ENCODE measurements at regions not wholly inside any gene's neighbourhood (a gene's known extent, or its start where the extent isn't known, plus 50 kb on each side); places are given as distances from the start of the nearest gene placed in this dataset.

- no peaks in the 10 kb centered on the region for H3K27me3 ChIP-seq (ENCODE audit: control insufficient read depth in 2 of 2, insufficient read depth in 2 of 2, low read length in 2 of 2)
- no peaks in the 10 kb centered on the region for H3K4me1 ChIP-seq (ENCODE audit: control insufficient read depth in 2 of 2, insufficient read depth in 2 of 2, low read length in 2 of 2)
- H3K27ac ChIP-seq (ENCODE audit: low read depth, low read length), result no peak overlapping the region
- no peak overlapping the region for H3K4me3 Mint-ChIP-seq
- H3K4me3 ChIP-seq (ENCODE audit: low read length), result no peak overlapping the region
- ATAC-seq, result no peak
- H3K4me1 Mint-ChIP-seq, result no peaks in the 10 kb centered on the region
- no peaks in the 10 kb centered on the region for H3K36me3 ChIP-seq (ENCODE audit: control insufficient read depth in 2 of 3, insufficient read depth in 3 of 3, low read length in 3 of 3)
- DNase-seq, result no peak
- no peaks in the 10 kb centered on the region for H3K9me3 ChIP-seq (ENCODE audit: control insufficient read depth in 2 of 3, low read length in 3 of 3)
- no peaks in the 10 kb centered on the region for H3K36me3 Mint-ChIP-seq
- CTCF ChIA-PET, result no interaction called here
- peaks cover 0 to 4% (median 0%) of the 10 kb centered on the region in 11 donors for H3K9me3 Mint-ChIP-seq
- H3K27ac Mint-ChIP-seq, result no peak overlapping the region
- POLR2A ChIA-PET, result no interaction called here
- H3K27me3 Mint-ChIP-seq, result no peaks in the 10 kb centered on the region
- intact Hi-C loops (cut with micrococcal nuclease), result no loop called here
These were observed 184.9 kb downstream of the SOX2 start for GRCh38 chr3:181896605-181897004.

GRCh38 chr3:181899702-181900101 is 188.0 kb downstream of the SOX2 start:
- CTCF ChIA-PET, result interaction anchor here (0.6 kb wide), 1 partner anchor 1086 kb away, joined by 3 read pairs; no protein-coding TSS in a partner anchor
- Mint-ChIP-seq H3K4me1 (no peaks in the 10 kb centered on the region), H3K9me3 (peaks cover 0 to 4% (median 0%) of the 10 kb centered on the region in 11 donors), H3K27ac (no peak overlapping the region), H3K27me3 (no peaks in the 10 kb centered on the region), H3K36me3 (no peaks in the 10 kb centered on the region), H3K4me3 (no peak overlapping the region)
- DNase-seq, result no peak
- no peaks in the 10 kb centered on the region for H3K9me3 ChIP-seq (ENCODE audit: control insufficient read depth in 2 of 3, low read length in 3 of 3)
- no peak for ATAC-seq
- no peaks in the 10 kb centered on the region for H3K36me3 ChIP-seq (ENCODE audit: control insufficient read depth in 2 of 3, insufficient read depth in 3 of 3, low read length in 3 of 3)
- no peaks in the 10 kb centered on the region for H3K27me3 ChIP-seq (ENCODE audit: control insufficient read depth in 2 of 2, insufficient read depth in 2 of 2, low read length in 2 of 2)
- H3K4me1 ChIP-seq (ENCODE audit: control insufficient read depth in 2 of 2, insufficient read depth in 2 of 2, low read length in 2 of 2), result no peaks in the 10 kb centered on the region
- intact Hi-C loops (cut with micrococcal nuclease), result no loop called here
- H3K27ac ChIP-seq (ENCODE audit: low read depth, low read length), result no peak overlapping the region
- no peak overlapping the region for H3K4me3 ChIP-seq (ENCODE audit: low read length)
- POLR2A ChIA-PET, result no interaction called here

GRCh38 chr3:181901626-181902025 is 189.9 kb downstream of the SOX2 start:
- no peak overlapping the region for H3K4me3 ChIP-seq (ENCODE audit: low read length)
- Mint-ChIP-seq H3K36me3 (no peaks in the 10 kb centered on the region), H3K9me3 (peaks cover 0 to 1% (median 0%) of the 10 kb centered on the region in 11 donors), H3K4me1 (no peaks in the 10 kb centered on the region), H3K27me3 (no peaks in the 10 kb centered on the region), H3K27ac (no peak overlapping the region), H3K4me3 (no peak overlapping the region)
- no peaks in the 10 kb centered on the region for H3K4me1 ChIP-seq (ENCODE audit: control insufficient read depth in 2 of 2, insufficient read depth in 2 of 2, low read length in 2 of 2)
- ATAC-seq (no peak), DNase-seq (no peak)
- H3K9me3 ChIP-seq (ENCODE audit: control insufficient read depth in 2 of 3, low read length in 3 of 3), result no peaks in the 10 kb centered on the region
- ChIA-PET CTCF (no interaction called here), POLR2A (no interaction called here)
- no peaks in the 10 kb centered on the region for H3K36me3 ChIP-seq (ENCODE audit: control insufficient read depth in 2 of 3, insufficient read depth in 3 of 3, low read length in 3 of 3)
- no peaks in the 10 kb centered on the region for H3K27me3 ChIP-seq (ENCODE audit: control insufficient read depth in 2 of 2, insufficient read depth in 2 of 2, low read length in 2 of 2)
- H3K27ac ChIP-seq (ENCODE audit: low read depth, low read length), result no peak overlapping the region
- intact Hi-C loops (cut with micrococcal nuclease), result no loop called here

- no peaks in the 10 kb centered on the region for H3K9me3 ChIP-seq (ENCODE audit: control insufficient read depth in 2 of 3, low read length in 3 of 3)
- H3K27me3 ChIP-seq (ENCODE audit: control insufficient read depth in 2 of 2, insufficient read depth in 2 of 2, low read length in 2 of 2), result no peaks in the 10 kb centered on the region
- ChIA-PET POLR2A (no interaction called here), CTCF (no interaction called here)
- Mint-ChIP-seq H3K27ac (no peak overlapping the region), H3K4me3 (no peak overlapping the region), H3K4me1 (peaks cover 0 to 2% (median 0%) of the 10 kb centered on the region in 7 donors), H3K27me3 (no peaks in the 10 kb centered on the region), H3K36me3 (no peaks in the 10 kb centered on the region), H3K9me3 (peaks cover 0 to 5% (median 0%) of the 10 kb centered on the region in 11 donors)
- no peak overlapping the region for H3K4me3 ChIP-seq (ENCODE audit: low read length)
- DNase-seq (no peak), ATAC-seq (no peak)
- H3K4me1 ChIP-seq (ENCODE audit: control insufficient read depth in 2 of 2, insufficient read depth in 2 of 2, low read length in 2 of 2), result no peaks in the 10 kb centered on the region
- H3K36me3 ChIP-seq (ENCODE audit: control insufficient read depth in 2 of 3, insufficient read depth in 3 of 3, low read length in 3 of 3), result no peaks in the 10 kb centered on the region
- no peak overlapping the region for H3K27ac ChIP-seq (ENCODE audit: low read depth, low read length)
- intact Hi-C loops (cut with micrococcal nuclease), result no loop called here
These were observed 194.6 kb downstream of the SOX2 start for GRCh38 chr3:181906338-181906737.

GRCh38 chr3:181909241-181909640 is 197.5 kb downstream of the SOX2 start:
- intact Hi-C loops (cut with micrococcal nuclease), result no loop called here
- ChIA-PET POLR2A (no interaction called here), CTCF (no interaction called here)
- ATAC-seq (no peak), DNase-seq (no peak)
- Histone ChIP-seq H3K4me1 (ENCODE audit: control insufficient read depth in 2 of 2, insufficient read depth in 2 of 2, low read length in 2 of 2) (no peaks in the 10 kb centered on the region), H3K27me3 (ENCODE audit: control insufficient read depth in 2 of 2, insufficient read depth in 2 of 2, low read length in 2 of 2) (no peaks in the 10 kb centered on the region), H3K9me3 (ENCODE audit: control insufficient read depth in 2 of 3, low read length in 3 of 3) (no peaks in the 10 kb centered on the region), H3K36me3 (ENCODE audit: control insufficient read depth in 2 of 3, insufficient read depth in 3 of 3, low read length in 3 of 3) (no peaks in the 10 kb centered on the region), H3K4me3 (ENCODE audit: low read length) (no peak overlapping the region), H3K27ac (ENCODE audit: low read depth, low read length) (no peak overlapping the region)
- H3K36me3 Mint-ChIP-seq, result no peaks in the 10 kb centered on the region
- H3K27me3 Mint-ChIP-seq, result no peaks in the 10 kb centered on the region
- no peak overlapping the region for H3K4me3 Mint-ChIP-seq
- peaks cover 0 to 2% (median 0%) of the 10 kb centered on the region in 7 donors for H3K4me1 Mint-ChIP-seq
- H3K27ac Mint-ChIP-seq, result peak overlapping the region in 1 of 9 donors; percentile 9
- H3K9me3 Mint-ChIP-seq, result peaks cover 0 to 5% (median 0%) of the 10 kb centered on the region in 11 donors

- Histone ChIP-seq H3K4me3 (ENCODE audit: low read length) (no peak overlapping the region), H3K27me3 (ENCODE audit: control insufficient read depth in 2 of 2, insufficient read depth in 2 of 2, low read length in 2 of 2) (peaks cover 0 to 2% of the 10 kb centered on the region in 2 donors), H3K4me1 (ENCODE audit: control insufficient read depth in 2 of 2, insufficient read depth in 2 of 2, low read length in 2 of 2) (no peaks in the 10 kb centered on the region), H3K9me3 (ENCODE audit: control insufficient read depth in 2 of 3, low read length in 3 of 3) (no peaks in the 10 kb centered on the region), H3K27ac (ENCODE audit: low read depth, low read length) (no peak overlapping the region), H3K36me3 (ENCODE audit: control insufficient read depth in 2 of 3, insufficient read depth in 3 of 3, low read length in 3 of 3) (no peaks in the 10 kb centered on the region)
- Mint-ChIP-seq H3K27ac (no peak overlapping the region), H3K36me3 (no peaks in the 10 kb centered on the region), H3K9me3 (peaks cover 0 to 4% (median 0%) of the 10 kb centered on the region in 11 donors), H3K4me3 (no peak overlapping the region), H3K27me3 (peaks cover 0 to 6% (median 0%) of the 10 kb centered on the region in 5 donors), H3K4me1 (peaks cover 0 to under 1% (median 0%) of the 10 kb centered on the region in 7 donors)
- DNase-seq, result no peak
- ATAC-seq, result no peak
- ChIA-PET CTCF (no interaction called here), POLR2A (no interaction called here)
- intact Hi-C loops (cut with micrococcal nuclease), result no loop called here
These were observed 200.7 kb downstream of the SOX2 start for GRCh38 chr3:181912384-181912783.

GRCh38 chr3:181913254-181913653 is 201.5 kb downstream of the SOX2 start:
- Mint-ChIP-seq H3K4me3 (no peak overlapping the region), H3K27me3 (peaks cover 0 to 6% (median 0%) of the 10 kb centered on the region in 5 donors), H3K27ac (no peak overlapping the region), H3K9me3 (peaks cover 0 to 4% (median 0%) of the 10 kb centered on the region in 11 donors), H3K4me1 (peaks cover 0 to 1% (median 0%) of the 10 kb centered on the region in 7 donors), H3K36me3 (no peaks in the 10 kb centered on the region)
- no peaks in the 10 kb centered on the region for H3K36me3 ChIP-seq (ENCODE audit: control insufficient read depth in 2 of 3, insufficient read depth in 3 of 3, low read length in 3 of 3)
- H3K27me3 ChIP-seq (ENCODE audit: control insufficient read depth in 2 of 2, insufficient read depth in 2 of 2, low read length in 2 of 2), result peaks cover 0 to 2% of the 10 kb centered on the region in 2 donors
- H3K27ac ChIP-seq (ENCODE audit: low read depth, low read length), result no peak overlapping the region
- no peak overlapping the region for H3K4me3 ChIP-seq (ENCODE audit: low read length)
- H3K9me3 ChIP-seq (ENCODE audit: control insufficient read depth in 2 of 3, low read length in 3 of 3), result no peaks in the 10 kb centered on the region
- POLR2A ChIA-PET, result no interaction called here
- DNase-seq, result no peak
- no peaks in the 10 kb centered on the region for H3K4me1 ChIP-seq (ENCODE audit: control insufficient read depth in 2 of 2, insufficient read depth in 2 of 2, low read length in 2 of 2)
- CTCF ChIA-PET, result no interaction called here
- intact Hi-C loops (cut with micrococcal nuclease), result no loop called here
- ATAC-seq, result no peak

All from naive thymus-derived CD4-positive, alpha-beta T cell (primary cell).